NAMALWA (cell line): ENCODE measurements at regions not wholly inside any gene's neighbourhood (a gene's known extent, or its start where the extent isn't known, plus 50 kb on each side); places are given as distances from the start of the nearest gene placed in this dataset.

ENCODE experiments used
- DNase-seq: peaks from one replicate; pipeline ENCODE4 v3.0.0-alpha.2; 2015; ENCODE audit warnings: low spot score

- no peak for DNase-seq
Observed at GRCh38 chr13:90403330-90404082, 944.0 kb upstream of the MIR17HG start.

- DNase-seq = no peak
Observed at GRCh38 chr13:90405301-90405700, 942.2 kb upstream of the MIR17HG start.

GRCh38 chr13:90412980-90413379 lies 934.5 kb upstream of the MIR17HG start:
- no peak for DNase-seq

GRCh38 chr13:90413548-90413947 lies 933.9 kb upstream of the MIR17HG start:
- no peak for DNase-seq

- no peak for DNase-seq
Observed at GRCh38 chr13:90414691-90415596, 932.5 kb upstream of the MIR17HG start.

GRCh38 chr13:90415902-90416301 lies 931.6 kb upstream of the MIR17HG start:
- DNase-seq = no peak

GRCh38 chr13:90416519-90416918 lies 931.0 kb upstream of the MIR17HG start:
- DNase-seq = no peak

- no peak for DNase-seq
Observed at GRCh38 chr13:90416938-90417337, 930.5 kb upstream of the MIR17HG start.

GRCh38 chr13:90420683-90421082 lies 926.8 kb upstream of the MIR17HG start:
- no peak for DNase-seq

GRCh38 chr13:90427322-90428272 lies 919.9 kb upstream of the MIR17HG start:
- no peak for DNase-seq

GRCh38 chr13:90428522-90429210 lies 918.8 kb upstream of the MIR17HG start:
- DNase-seq = no peak

GRCh38 chr13:90430127-90430526 lies 917.4 kb upstream of the MIR17HG start:
- no peak for DNase-seq

GRCh38 chr13:90436697-90437096 lies 910.8 kb upstream of the MIR17HG start:
- no peak for DNase-seq

- DNase-seq = no peak
Observed at GRCh38 chr13:90438576-90438975, 908.9 kb upstream of the MIR17HG start.

GRCh38 chr13:90443268-90443667 lies 904.2 kb upstream of the MIR17HG start:
- no peak for DNase-seq

GRCh38 chr13:90444232-90444631 lies 903.3 kb upstream of the MIR17HG start:
- no peak for DNase-seq

- no peak for DNase-seq
Observed at GRCh38 chr13:90445179-90445578, 902.3 kb upstream of the MIR17HG start.

GRCh38 chr13:90447034-90447733 lies 900.3 kb upstream of the MIR17HG start:
- no peak for DNase-seq

GRCh38 chr13:90447734-90448101 lies 899.8 kb upstream of the MIR17HG start:
- DNase-seq = no peak

- no peak for DNase-seq
Observed at GRCh38 chr13:90448466-90449037, 898.9 kb upstream of the MIR17HG start.

GRCh38 chr13:90453342-90453741 lies 894.1 kb upstream of the MIR17HG start:
- no peak for DNase-seq
